ENCODE measurements at regions not wholly inside any gene's neighbourhood (a gene's known extent, or its start where the extent isn't known, plus 50 kb on each side); places are given as distances from the start of the nearest gene placed in this dataset.
"Not testable (repeated sequence)": the region's sequence is repeated elsewhere in the genome, so short reads cannot be mapped to it uniquely, and the experiment has no call there.

- DNase-seq: no peak
Measured at GRCh38 chr6:67160820-67161219, 1453.8 kb upstream of the EYS start.

- DNase-seq: no peak
Measured at GRCh38 chr6:67141005-67141404, 1434.0 kb upstream of the EYS start.

GRCh38 chr6:67133973-67134372 lies 1426.9 kb upstream of the EYS start:
- no peak for DNase-seq

- DNase-seq: no peak
Measured at GRCh38 chr6:67131827-67132226, 1424.8 kb upstream of the EYS start.

- DNase-seq: no peak
Measured at GRCh38 chr6:67129780-67130179, 1422.8 kb upstream of the EYS start.

GRCh38 chr6:67127041-67127440 lies 1420.0 kb upstream of the EYS start:
- no peak for DNase-seq

- DNase-seq: no peak
Measured at GRCh38 chr6:67121115-67121514, 1414.1 kb upstream of the EYS start.

GRCh38 chr6:67112120-67112519 lies 1405.1 kb upstream of the EYS start:
- DNase-seq: no peak

GRCh38 chr6:67102743-67103142 lies 1395.7 kb upstream of the EYS start:
- no peak for DNase-seq

- DNase-seq: not testable (repeated sequence)
Measured at GRCh38 chr6:67095618-67096226, 1388.7 kb upstream of the EYS start.

- DNase-seq: no peak
Measured at GRCh38 chr6:67094431-67094946, 1387.5 kb upstream of the EYS start.

GRCh38 chr6:67073938-67074337 lies 1366.9 kb upstream of the EYS start:
- DNase-seq: no peak

GRCh38 chr6:67068781-67069180 lies 1361.8 kb upstream of the EYS start:
- DNase-seq: no peak

GRCh38 chr6:67064323-67064722 lies 1357.3 kb upstream of the EYS start:
- no peak for DNase-seq

- no peak for DNase-seq
Measured at GRCh38 chr6:67047996-67048395, 1341.0 kb upstream of the EYS start.

GRCh38 chr6:67045076-67045475 lies 1338.0 kb upstream of the EYS start:
- no peak for DNase-seq

- DNase-seq: peak; percentile 13
Measured at GRCh38 chr6:67031451-67031850, 1324.4 kb upstream of the EYS start.

GRCh38 chr6:67030861-67031260 lies 1323.8 kb upstream of the EYS start:
- DNase-seq: no peak

- no peak for DNase-seq
Measured at GRCh38 chr6:67016921-67017460, 1310.0 kb upstream of the EYS start.

GRCh38 chr6:67011441-67011840 lies 1304.4 kb upstream of the EYS start:
- DNase-seq: no peak

- no peak for DNase-seq
Measured at GRCh38 chr6:67009818-67010217, 1302.8 kb upstream of the EYS start.

- no peak for DNase-seq
Measured at GRCh38 chr6:67003844-67004243, 1296.8 kb upstream of the EYS start.

- no peak for DNase-seq
Measured at GRCh38 chr6:67000121-67000520, 1293.1 kb upstream of the EYS start.

GRCh38 chr6:66997579-66997978 lies 1290.6 kb upstream of the EYS start:
- DNase-seq: not testable (repeated sequence)

GRCh38 chr6:66995669-66996068 lies 1288.6 kb upstream of the EYS start:
- no peak for DNase-seq
